ENCODE measurements at regions not wholly inside any gene's neighbourhood (a gene's known extent, or its start where the extent isn't known, plus 50 kb on each side); places are given as distances from the start of the nearest gene placed in this dataset.
A peak's percentile ranks its signal among the peaks of the same experiment; 100 is the strongest.
"Not testable (repeated sequence)": the region's sequence is repeated elsewhere in the genome, so short reads cannot be mapped to it uniquely, and the experiment has no call there.

DNA sequence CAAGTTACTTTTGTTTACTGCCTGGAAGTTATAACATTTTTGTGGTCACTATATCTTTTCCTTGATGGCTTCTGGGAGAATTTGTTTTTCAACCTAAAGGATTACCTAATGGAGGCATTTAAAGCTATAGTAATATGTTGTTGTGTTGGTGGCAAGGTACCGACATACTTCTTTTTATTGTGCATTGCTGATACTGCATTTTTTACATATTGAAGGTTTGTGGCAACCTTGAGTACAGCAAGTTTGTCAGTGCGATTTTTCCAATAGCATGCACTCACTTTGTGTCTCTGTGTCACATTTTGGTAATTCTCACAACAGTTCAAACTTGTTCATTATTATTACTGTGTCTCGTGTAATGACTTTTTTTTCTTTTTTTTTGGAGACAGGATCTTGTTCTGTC, 246.3 kb downstream of the LRRC70 start:
- DNase-seq: no peak

DNA sequence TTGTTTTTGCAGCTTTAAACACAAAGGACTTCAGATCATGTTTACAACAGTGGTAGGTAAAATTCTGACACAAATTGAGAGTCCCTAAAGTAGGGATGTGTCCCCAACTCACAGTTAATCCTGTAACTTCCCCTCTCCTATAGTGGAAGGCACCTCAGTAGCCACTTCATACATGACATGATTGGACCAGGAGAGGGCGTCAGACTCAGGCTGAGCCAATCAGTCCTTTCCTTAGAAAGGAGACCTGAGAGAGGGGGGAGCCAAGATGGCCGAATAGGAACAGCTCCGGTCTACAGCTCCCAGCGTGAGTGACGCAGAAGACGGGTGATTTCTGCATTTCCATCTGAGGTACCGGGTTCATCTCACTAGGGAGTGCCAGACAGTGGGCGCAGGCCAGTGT, 238.4 kb downstream of the LRRC70 start:
- not testable (repeated sequence) for DNase-seq

DNA sequence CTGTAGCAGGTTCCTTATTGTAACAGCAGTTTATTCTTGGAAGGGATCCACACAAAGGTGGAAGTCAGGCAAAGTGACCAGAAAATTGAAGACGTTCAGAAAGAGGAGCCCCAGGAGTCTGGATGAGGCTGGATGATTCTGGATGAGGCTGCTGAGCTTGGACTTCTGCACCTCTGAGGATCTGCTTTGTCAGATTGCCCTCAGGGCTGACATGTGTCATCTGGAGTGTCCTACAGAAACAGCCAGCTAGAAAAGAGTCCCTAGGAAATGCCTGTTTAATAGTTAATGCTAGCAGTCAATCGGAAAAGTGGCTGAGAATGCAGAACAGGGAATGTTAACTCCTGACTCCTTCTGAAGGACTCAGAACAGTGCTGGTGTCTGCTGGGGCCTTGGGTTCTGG, 236.4 kb downstream of the LRRC70 start:
- DNase-seq: no peak

DNA sequence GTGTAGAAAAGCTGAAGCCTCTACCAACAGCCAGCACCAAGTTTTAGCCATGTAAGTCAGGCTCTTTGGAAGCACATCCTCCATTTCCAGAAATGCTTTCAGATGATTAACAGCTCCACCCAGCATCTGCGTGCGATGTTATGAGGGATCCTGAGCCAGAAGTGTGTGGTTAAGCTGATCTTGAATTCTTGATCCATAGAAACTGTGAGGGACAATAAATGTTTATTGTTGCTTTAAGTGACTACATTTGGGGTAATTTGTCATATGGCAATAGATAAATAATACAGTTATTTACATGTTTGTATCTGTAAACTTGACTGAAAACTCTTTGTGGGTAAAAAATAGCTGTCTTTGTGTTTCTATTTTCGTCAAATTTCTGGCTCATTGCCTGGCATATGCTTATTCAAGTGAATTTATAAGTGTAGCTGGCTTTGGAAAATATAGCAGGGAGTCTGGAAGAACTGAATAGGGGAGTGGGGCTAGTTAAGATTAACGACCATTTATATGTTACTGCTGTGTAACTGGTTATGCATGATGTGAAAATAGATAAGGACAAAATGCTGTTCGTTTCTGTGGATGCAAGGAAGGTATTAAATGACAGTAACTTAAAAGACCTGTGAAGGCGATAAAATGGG, 234.1 kb downstream of the LRRC70 start:
- no peak for DNase-seq

DNA sequence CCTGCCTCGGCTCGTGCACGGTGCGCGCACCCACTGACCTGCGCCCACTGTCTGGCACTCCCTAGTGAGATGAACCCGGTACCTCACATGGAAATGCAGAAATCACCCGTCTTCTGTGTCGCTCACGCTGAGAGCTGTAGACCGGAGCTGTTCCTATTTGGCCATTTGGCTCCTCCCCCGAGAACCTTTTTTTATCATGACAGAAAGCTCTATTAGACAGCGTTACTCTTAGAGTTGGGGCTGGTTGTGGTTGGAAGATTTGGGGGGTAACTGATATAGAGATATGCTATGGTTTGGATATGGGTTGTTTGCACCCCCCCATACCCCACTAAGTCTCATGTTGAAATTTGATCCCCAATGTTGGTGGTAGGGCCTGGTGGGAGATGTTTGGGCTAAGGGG, 226.2 kb downstream of the LRRC70 start:
- DNase-seq: not testable (repeated sequence)

DNA sequence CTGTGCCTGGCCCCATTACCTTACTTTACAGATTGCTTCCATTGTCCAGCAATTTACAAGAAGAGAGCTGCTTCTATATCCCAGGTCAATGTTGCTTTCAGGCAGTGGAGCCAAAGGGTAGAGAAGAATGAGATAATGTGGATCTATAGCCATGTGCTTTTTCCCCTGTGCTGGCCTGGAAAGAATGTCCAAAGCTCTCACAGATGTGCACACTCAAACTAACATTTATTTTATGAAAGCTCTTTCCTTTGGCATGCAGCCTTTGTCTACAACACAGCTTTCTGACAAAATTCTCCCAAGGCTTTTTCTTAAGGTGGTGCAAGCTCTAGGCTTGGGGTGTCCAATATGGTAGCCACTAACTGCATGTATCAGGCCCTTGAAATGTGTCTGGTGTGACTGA, 217.3 kb downstream of the LRRC70 start:
- DNase-seq: no peak

DNA sequence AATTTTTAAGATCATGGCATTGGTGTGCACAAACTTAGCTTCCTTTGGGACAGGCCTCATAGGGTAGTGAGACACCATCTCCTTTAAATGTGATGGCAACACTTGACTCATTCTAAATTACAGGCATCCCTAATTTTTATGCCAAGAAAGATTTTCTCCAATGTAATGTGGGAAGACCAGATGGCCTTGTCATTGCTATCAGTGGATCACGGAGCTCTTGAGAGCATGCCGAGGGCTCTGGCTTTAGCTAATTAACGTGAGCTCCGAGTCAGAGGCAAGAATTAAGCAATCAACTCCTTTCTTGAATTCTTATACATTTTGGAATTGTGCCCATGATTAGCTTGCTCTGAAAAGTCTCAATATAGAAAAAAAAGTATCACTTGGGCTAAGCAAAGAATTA, 215.8 kb downstream of the LRRC70 start:
- DNase-seq: no peak

DNA sequence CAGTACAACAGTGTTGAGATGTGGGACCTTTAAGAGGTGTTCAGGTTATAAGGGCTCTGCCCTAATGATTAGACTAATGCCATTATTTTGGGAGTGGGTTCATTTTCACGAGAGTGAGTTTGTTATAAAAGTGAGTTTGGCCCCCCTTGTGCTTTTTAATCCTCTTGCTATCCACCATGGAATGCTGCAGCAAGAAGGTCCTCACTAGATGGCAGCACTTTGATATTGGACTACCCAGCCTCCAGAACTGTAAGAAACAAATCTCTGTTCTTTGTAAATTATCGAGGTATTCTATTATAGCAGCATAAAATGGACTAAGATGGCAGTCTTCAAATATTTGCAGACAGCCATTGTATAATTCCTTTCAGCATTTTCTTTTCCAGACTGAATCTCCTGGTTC, 212.4 kb downstream of the LRRC70 start:
- no peak for DNase-seq

DNA sequence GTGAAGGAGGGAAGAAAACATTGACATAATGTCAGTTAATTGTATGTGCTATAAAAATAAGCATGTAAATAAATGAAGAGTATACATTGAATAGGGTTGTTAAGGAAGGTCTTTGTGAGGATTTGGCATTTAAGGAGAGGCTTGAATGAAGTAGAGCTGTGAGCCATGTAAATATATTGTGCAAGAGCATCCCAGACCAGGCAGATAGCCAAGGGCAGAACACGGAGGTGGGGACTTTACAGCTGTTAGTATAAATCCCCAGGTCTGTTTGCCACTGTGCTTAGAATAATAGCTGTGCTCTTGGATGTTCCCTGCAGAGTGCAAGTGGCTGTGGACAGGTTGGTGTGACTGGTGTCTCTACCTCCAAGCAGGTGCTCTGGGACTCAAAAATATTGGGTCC, 211.7 kb downstream of the LRRC70 start:
- DNase-seq: no peak

DNA sequence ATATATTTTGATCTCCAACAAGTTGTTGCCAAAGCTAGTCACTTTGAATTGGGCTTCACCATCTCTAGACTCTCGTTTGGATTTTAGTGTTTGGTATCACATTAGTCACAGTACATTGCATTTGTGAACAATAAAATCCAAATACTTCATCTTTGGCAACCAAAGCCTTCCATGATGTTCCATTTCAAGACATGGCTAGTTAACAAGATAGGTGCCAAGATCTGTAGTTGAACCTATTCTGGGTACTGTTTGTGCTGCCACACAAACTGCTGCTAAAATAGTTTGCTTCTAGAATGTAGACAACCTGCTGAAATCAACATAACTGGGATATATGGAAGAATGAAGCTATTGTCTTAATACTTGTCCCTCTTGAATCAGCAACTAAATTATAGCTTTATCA, 207.5 kb downstream of the LRRC70 start:
- no peak for DNase-seq

DNA sequence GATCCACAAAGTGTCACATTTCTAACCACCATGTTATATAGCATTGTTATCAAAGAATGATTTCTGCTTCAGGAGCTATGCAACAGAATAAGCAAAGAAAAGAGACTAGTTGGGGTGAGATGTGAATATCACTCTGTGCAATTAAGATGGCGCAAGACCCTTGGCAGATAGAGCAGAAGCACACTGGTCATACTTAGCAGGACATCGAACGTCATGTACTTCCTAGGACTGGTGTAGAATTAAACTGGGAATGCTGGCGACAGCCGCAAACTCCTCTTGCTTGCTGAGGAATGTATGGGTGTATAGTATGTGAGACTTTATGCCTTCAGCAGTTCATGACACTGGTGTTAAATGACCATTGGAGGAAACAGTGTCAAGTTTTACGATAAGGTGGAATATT, 207.0 kb downstream of the LRRC70 start:
- no peak for DNase-seq

DNA sequence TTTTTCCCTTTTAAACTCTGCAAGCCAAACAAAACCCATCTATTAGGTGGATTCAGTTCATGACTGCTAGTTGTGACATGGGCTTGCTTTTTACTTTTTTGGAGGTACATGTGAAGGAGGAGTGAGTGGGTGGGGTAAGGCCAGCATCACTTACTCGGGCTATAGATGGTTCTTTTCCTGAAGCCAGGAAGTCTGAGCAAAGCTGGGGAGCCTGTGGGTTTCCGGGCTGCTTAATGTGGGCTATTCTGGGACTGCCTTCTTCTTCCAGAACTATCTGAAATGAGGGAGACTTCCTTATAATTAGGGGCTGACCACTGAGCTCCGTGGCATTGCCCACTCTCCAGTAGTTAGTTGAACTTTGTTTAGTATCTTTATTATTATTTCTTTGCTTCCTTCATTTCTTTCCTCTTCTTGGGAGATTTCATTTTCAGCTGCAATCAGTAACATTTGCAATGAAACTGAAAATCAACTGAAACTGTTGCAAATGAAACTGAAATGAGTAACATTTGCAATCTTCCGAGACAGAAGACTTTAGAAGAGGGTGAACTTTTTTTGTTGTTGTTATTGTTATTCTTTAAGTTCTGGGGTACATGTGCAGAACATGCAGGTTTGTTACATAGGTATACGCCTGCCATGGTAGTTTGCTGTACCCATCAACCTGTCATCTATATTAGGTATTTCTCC, 204.9 kb downstream of the LRRC70 start:
- DNase-seq: no peak

DNA sequence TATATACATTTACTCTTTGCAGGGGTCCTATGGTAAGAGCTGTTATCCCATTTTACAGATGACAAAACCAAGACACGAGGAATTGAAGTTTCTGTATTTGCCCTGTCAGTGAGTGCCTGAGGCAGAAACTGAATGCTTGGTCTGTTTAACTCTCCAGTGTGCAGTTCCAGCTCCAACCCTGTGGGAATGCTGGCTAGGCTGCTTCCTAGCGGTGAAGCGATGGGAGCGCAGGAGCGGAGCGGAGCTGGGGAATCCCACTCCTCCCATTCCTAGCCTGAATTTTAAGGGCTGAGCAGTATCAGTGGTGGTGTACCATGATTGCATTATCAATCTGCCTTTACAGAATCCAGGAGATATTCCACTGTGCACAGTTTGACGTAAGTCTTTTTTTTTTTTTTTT, 202.3 kb downstream of the LRRC70 start:
- DNase-seq: no peak

DNA sequence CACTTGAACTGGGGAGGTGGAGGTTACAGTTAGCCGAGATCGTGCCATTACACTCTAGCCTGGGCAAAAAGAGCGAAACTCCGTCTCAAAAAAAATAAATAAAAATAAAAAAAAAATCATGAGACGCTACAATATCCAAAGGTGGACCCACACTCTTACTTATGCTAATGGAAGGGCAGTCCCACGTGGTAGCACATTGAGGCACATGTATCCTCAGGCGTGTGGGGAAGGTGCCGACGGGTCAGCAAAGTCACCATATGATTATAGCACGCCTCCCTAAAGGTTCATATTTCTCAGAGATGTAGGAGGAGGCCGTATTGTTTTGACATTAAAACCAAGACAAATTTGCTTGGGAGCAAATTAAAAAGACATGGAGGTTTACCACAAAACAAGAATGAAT, 201.6 kb downstream of the LRRC70 start:
- no peak for DNase-seq

DNA sequence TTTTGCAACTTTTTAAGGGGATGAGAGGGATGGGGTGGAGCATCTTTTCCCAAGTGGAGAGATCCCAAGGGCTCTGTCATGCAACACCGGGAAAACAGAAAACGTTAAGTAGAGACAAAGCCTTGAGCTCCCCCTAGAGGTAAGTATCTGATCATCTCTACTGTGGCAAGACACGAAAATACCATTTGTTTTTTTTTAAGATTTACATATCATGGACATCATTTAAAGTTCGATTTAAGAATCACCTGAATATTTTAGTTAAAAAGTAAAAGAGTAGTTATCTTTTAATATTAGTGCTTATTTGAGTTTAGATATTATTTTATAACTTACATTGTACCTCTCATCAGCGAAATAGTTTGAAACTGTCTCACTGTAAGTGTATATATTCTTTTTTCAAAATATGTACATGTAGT, 200.4 kb downstream of the LRRC70 start:
- peak in 1 of 2 donors; percentile 37 for DNase-seq

DNA sequence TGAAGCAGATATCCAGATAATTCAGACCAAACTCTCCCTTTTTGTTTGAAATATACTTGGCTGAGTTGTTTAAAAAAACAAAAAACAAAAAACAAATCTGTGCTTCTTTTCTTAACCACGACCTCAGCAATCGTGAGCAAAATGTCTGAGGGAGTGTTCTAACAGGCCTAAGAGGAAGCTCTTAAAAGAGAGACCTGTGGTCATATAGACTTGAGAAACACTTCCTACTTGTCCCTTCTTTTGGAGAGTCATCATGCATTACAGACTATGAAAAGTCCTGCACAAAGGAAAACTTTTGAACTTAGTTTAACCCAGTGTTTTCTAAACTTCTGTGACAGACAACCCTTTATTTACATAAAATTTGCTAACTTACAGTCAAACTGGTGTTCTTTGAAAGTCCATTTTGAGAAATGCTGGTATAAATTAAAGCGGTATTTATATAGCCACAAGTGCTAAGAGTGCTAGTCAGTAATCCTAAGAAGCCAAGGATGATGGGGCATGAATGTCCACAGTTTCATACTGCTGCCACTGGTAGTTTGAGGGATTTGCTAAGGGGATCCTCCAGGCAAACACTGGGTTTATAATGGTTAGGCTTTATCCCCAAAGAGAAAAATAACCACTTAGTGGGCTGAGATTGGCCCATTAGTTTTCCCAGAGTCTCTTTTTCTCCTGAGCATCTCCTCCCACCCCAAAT, 199.8 kb downstream of the LRRC70 start:
- no peak for DNase-seq

DNA sequence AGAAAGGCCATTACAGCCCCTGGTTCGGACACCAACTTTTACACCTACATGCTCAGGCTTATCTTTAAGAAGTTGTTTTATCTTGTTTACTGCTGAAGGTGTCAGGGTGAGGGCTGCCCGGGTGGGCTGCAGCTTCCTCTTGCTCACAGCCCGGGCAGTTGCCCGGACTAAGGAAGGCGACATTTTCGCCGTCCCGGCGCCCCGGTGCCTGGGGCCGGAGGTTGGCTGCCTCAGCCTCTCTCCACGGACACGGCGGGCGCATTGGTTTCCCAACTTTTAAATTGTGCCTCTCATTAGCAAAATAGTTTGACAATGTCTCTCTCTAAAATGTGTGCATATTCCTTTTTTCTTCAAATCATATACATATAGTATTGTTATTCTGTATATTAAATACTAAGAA, 198.5 kb downstream of the LRRC70 start:
- DNase-seq: not testable (repeated sequence)

DNA sequence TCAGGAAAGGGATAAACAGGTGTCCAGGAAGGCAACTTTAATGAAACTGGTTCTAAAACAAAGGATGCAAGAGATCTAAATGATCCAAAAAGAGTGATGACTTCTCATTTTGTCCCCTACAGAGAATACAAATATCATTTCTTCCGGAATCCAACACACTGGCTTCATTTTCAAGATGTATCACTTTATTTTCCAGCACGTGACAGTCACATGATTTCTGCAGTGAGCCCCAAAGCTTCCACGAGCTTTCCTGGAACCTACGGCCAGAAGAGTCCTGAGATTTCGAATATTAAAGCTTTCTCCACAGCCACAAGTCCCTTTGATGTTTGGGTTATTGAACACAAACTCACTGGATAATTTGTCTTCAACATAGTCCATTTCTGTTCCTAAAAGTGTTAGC, 198.0 kb downstream of the LRRC70 start:
- not testable (repeated sequence) for DNase-seq

DNA sequence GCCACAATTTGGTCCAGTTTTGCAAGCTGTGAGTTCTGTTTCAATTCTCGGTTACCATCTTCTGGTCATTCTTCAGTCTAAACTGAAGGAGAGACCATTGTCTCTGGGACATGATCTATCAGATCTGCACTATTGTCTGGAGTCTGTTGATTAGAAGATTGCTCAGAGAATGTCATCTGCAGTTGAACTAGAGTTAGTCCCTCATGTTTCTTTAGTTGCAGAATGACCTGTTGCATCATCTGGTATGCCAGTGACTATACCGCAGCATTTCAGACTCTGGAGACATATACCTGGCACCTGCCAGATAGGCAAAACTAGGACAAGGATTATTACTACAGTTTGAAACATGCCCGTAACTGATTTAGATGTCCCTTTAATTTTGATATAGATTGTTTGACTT, 194.8 kb downstream of the LRRC70 start:
- no peak for DNase-seq

DNA sequence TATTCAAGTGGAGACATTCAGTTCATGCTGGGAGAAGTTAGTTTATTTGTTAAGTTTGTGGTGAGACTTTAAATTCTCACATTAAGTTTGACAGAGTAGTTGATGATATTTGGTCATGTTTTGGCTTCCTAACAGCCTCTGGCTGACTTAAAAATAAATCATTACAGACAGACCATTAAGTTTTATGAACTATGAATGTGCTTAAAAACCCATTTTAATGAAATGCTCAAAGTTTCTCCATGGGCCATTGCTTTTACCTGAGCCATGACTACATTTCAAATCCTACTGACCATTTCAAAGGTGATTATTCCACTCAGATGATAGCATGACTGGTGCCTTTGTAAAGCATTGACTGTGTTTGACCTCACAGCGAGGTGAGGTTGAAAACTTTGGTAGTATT, 192.7 kb downstream of the LRRC70 start:
- DNase-seq: no peak

DNA sequence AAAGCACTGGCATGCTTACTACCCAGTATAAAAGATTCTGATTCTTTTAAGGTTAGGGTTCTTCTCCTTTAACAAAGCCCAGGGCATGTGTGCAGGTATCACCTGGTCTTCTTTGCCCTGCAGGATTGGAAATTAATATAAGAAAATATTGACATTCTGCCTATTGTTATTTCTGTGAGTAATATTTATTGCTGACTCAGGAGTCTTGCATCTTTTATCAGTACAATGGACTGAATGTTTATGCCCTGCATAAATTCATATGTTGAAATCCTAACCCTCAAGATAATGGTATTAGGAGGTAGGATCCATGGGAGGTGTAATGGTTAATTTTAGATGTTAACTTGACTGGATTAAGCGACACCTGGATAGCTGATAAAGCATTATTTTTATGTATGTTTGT, 189.0 kb downstream of the LRRC70 start:
- no peak for DNase-seq

DNA sequence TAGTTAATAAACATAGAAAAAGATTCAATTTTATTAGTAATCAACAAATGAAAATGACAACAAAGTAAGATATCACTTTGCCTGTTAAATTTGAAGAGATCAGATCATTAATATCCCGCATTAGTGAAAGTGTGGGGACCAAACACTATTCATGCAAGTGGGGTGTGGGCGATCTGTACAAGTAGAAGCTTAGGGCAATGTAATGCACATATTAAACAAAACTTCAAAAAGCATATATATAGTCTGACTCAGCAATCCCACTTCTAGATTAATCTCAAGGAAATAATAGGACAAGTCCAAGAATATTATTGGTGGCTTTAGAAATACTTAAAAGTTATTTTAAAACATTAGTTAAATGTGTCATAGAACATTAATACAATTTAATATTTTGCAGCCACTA, 188.5 kb downstream of the LRRC70 start:
- DNase-seq: no peak

DNA sequence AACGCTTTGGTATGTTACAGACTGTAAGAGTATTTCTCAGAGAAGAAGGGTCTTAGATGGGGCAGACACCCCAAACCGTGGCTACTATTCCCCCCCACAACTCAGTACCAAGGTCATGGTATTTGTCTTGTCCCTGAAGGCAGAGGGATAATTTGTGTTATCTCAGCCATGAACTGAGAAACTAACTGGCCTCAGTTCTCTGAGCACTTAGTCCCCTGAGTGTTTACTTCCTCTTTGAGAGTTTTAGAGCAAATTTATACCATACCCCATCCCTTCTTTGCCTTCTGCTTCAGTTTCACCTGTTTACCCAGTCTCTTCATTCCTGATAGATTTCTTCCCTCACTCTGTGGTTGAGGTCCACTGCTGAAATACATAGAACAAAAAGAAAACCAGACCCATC, 183.9 kb downstream of the LRRC70 start:
- no peak for DNase-seq

DNA sequence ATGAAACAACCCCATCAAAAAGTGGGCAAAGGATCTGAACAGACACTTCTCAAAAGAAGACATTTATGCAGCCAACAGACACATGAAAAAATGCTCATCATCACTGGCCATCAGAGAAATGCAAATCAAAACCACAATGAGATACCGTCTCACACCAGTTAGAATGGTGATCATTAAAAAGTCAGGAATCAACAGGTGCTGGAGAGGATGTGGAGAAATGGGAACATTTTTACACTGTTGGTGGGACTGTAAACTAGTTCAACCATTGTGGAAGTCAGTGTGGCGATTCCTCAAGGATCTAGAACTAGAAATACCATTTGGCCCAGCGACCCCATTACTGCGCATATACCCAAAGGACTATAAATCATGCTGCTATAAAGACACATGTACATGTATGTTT, 179.1 kb downstream of the LRRC70 start:
- DNase-seq: not testable (repeated sequence)

DNA sequence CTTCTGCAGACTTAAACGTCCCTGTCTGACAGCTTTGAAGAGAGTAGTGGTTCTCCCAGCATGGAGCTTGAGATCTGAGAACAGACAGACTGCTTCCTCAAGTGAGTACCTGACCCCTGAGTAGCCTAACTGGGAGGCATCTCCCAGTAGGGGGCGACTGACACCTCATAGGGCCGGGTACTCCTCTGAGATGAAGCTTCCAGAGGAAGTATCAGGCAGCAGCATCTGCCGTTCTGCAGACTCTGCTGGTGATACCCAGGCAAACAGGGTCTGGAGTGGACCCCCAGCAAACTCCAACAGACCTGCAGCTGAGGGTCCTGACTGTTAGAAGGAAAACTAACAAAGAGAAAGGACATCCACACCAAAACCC, 174.4 kb downstream of the LRRC70 start:
- not testable (repeated sequence) for DNase-seq

Data from CD4-positive, alpha-beta T cell treated with Interleukin-1 beta for 1 hour (primary cell).